ENCODE measurements at regions not wholly inside any gene's neighbourhood (a gene's known extent, or its start where the extent isn't known, plus 50 kb on each side); places are given as distances from the start of the nearest gene placed in this dataset.
"Not testable (repeated sequence)": the region's sequence is repeated elsewhere in the genome, so short reads cannot be mapped to it uniquely, and the experiment has no call there.

DNA sequence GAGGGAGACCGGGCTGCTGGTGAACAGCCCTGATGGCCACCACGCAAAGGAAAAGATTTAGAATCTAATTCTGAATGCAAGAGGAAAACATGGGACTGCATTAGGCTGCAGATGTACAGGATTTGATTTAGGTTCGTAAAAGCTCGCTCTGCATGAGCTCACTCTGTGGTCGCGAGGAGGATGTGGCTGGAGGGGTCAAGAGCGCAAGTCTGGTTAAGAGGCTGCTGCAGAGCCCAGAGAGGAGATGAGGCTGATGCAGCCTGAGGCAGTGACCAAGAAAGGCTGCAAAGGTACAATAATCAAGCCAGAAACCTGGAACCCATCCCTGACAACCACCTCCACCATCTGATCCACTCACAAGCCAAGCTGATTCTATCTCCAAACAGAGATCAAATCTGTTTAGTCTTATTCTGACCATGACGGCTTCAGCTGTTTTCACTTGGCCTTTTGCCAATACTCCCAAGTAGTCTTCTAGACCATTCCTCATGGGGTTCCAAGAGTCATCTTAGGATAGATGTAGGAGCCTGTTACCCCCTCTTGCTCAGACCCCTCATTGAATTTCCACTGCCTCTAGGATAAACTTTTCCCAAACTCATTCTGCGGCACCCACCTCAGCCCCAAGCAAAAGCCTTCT, 58.9 kb upstream of the ARL4C start:
- no peak for DNase-seq (ENCODE audit: low read depth)

DNA sequence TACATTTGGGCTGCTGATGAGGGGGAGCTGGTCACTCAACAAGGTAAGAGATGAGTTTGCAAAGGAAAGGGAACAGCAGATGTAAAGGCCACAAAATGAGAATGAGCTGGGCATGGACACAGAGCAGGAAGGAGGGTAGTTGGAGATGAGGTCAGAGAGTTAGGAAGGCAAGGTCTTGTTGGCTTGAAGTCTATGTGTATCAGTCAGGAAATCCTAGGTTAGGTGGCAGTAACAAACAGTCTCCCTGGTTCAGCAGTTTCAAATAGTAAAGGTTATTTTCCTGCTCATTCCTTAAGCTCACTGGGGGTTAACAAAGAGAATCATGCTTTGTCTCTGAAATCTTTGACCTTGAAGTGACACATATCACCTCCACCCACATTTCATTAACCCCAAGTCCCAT, 58.3 kb upstream of the ARL4C start:
- DNase-seq (ENCODE audit: low read depth) = no peak

DNA sequence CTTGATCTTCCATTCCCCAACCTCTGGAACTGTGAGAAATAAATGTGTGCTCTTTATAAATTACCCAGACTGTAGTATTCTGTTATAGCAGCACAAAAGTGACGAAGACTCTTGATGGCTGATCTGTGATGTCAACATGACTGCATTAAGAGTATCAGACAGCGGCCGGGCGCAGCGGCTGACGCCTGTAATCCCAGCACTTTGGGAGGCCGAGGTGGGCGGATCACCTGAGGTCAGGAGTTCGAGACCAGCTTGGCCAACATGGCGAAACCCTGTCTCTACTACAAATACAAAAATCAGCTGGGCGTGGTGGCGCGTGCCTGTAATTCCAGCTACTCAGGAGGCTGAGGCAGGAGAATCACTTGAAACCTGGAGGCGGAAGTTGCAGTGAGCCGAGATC, 56.3 kb upstream of the ARL4C start:
- DNase-seq (ENCODE audit: low read depth) = not testable (repeated sequence)

DNA sequence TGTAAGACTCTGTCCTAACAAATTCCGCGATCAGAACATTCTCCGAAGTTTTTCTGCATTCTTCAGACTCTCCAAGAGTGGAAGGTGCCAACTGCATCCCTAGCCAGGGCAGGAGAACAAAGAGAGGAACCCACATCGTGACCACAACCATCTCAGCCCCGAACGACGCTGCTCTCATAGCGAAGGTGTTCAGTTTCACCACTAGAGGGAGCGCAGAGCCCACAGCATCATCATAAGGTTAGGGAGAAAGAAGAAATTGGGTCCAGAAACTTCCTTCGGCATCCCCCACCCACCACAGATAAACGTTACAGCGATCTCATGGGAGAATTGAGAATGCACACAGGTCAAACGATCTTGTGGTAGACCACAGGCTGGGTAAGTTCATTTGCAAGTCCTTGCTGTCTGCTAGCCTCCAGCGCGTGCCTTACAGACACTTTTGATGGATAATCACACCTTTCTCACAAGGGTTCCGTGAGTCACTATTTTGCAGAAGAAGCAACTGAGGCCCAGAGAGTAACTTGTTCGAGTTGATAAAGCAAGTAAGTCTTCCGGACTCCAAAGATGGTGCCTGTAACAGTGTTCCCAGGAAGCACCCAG, 53.7 kb upstream of the ARL4C start:
- peak; percentile 67 for DNase-seq (ENCODE audit: low read depth)

DNA sequence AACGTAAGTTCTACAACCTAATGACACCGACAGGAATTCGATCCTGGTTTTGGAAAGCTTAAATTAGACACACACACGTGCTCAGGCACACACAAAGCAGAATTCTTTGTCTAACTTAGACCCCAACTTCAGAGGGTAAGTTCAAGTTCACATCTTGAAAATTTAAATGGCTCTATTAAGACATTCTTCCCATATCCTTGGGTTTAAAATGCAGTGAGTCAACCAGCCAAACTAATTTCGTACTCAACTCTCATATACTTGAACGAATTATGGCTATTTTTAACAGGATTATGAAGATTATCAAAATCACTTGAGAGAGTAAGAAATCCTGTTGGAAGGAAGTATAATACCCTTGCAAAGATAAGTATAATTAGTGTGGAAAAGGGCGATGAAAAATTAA, 53.2 kb upstream of the ARL4C start:
- DNase-seq (ENCODE audit: low read depth) = no peak

DNA sequence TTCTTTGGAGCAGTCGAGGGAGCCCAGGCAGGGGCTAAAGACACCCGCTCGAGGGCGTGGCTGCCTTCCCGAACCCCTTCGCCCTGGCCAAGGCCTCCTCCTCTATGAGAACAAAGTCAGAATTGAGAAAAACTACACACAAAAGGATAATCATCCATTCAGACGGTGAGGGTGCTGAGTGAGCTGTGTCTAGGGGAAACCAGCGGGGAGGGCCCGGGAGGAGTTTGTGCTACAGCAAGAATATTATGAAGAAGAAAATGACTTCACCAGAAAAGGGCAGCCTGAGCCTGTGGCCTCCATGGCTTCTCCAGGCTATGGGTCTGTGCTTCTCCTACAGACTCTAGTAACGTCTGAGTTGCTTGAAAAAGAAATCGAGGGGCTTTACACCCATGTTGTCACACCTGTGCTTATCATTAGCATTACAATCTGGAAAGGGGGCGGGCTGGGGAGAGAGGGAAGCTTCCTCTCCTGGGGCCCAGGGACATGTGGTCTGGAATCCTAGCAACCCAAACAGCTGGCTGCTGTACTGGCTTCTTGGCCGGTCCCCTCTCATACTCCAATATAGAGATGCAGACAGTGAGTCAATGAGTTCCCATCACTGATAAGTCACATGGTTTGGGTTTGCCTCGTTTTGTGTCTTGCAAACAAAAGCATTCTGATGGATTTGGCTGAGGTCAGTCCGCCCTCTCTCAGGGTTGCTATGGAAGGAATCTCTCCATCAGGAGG, 52.0 kb upstream of the ARL4C start:
- DNase-seq (ENCODE audit: low read depth) = peak; percentile 11

DNA sequence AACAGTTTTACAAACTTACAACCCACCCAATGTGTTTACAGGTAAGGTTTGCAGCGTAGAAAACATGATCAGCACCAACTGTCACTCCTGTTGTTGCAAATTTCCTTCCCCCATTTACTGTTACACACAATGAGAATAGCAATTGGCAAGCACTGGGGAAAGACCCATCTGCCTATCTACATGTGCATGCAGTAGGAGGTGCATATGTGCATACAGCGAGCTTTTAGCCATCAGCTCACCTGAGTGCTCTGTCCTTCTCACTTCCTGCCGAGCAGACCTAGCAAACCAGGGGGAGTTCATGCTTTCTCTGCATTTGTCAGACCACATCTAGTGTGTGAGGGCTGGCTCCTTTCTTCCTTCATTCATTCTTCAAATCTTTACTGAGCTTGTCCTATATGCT, 49.9 kb upstream of the ARL4C start:
- no peak for DNase-seq (ENCODE audit: low read depth)
